CD4-positive, CD25-positive, alpha-beta regulatory T cell (primary cell): ENCODE measurements at regions not wholly inside any gene's neighbourhood (a gene's known extent, or its start where the extent isn't known, plus 50 kb on each side); places are given as distances from the start of the nearest gene placed in this dataset.

Experiments used
- ATAC-seq, 2 donors: fragments of 150-1000 bp; cut with Tn5 transposase; one replicate each; pipeline ENCODE4 v1.10.0; 2021; ENCODE audit warnings: low read depth in 2 of 2, moderate number of reproducible peaks in 2 of 2, moderate library complexity in 1 of 2
- DNase-seq, 3 donors: peaks; one replicate each; pipeline versions ENCODE4 v3.0.0 to v3.0.0-alpha.2; 2012 to 2022; ENCODE audit warnings: mixed read lengths in 1 of 3
- H3K27ac ChIP-seq: one replicate; pipeline ENCODE4 v1.7.0; 2013; ENCODE audit warnings: mild to moderate bottlenecking, low read length; ENCODE audit not compliant: insufficient read depth, poor library complexity, severe bottlenecking
- H3K27me3 ChIP-seq: one replicate; pipeline ENCODE4 v1.7.0; 2013; ENCODE audit warnings: low read length; ENCODE audit not compliant: control insufficient read depth, insufficient read depth
- H3K36me3 ChIP-seq: one replicate; pipeline ENCODE4 v1.7.0; 2013; ENCODE audit warnings: mild to moderate bottlenecking, low read length, moderate library complexity; ENCODE audit not compliant: control insufficient read depth, insufficient read depth
- H3K4me1 ChIP-seq: 2 replicates; pipeline ENCODE4 v1.7.0; 2013; ENCODE audit warnings: mild to moderate bottlenecking, low read length; ENCODE audit not compliant: insufficient read depth, control insufficient read depth, poor library complexity, severe bottlenecking
- H3K4me3 ChIP-seq: one replicate; pipeline ENCODE4 v1.7.0; 2013; ENCODE audit warnings: low read depth, mild to moderate bottlenecking, low read length, moderate library complexity
- H3K9me3 ChIP-seq, 2 experiments: 1 replicate in 1 of 2; 2 replicates in 1 of 2; pipeline ENCODE4 v1.7.0; 2013; ENCODE audit warnings: low read length in 2 of 2, mild to moderate bottlenecking in 1 of 2, moderate library complexity in 1 of 2; ENCODE audit not compliant: control insufficient read depth in 2 of 2
- H3K27ac Mint-ChIP-seq, 3 donors: one replicate each; pipeline ENCODE4 v1.8.0; 2020 to 2022; ENCODE audit warnings: mild to moderate bottlenecking in 3 of 3, mixed read lengths in 3 of 3, moderate library complexity in 2 of 3
- H3K27me3 Mint-ChIP-seq: one replicate; pipeline ENCODE4 v1.8.0; 2022; ENCODE audit warnings: mild to moderate bottlenecking, mixed read lengths
- H3K36me3 Mint-ChIP-seq: one replicate; pipeline ENCODE4 v1.8.0; 2020; ENCODE audit warnings: mixed read lengths
- H3K4me1 Mint-ChIP-seq, 4 donors: one replicate each; pipeline ENCODE4 v1.8.0; 2020 to 2022; ENCODE audit warnings: mixed read lengths in 4 of 4, mild to moderate bottlenecking in 1 of 4
- H3K4me3 Mint-ChIP-seq, 4 donors: one replicate each; pipeline ENCODE4 v1.8.0; 2020 to 2022; ENCODE audit warnings: mild to moderate bottlenecking in 4 of 4, mixed read lengths in 4 of 4, moderate library complexity in 3 of 4
- H3K9me3 Mint-ChIP-seq, 7 donors: one replicate each; pipeline ENCODE4 v1.8.0; 2020 to 2022; ENCODE audit warnings: mixed read lengths in 7 of 7, mild to moderate bottlenecking in 3 of 7, moderate library complexity in 2 of 7

DNA sequence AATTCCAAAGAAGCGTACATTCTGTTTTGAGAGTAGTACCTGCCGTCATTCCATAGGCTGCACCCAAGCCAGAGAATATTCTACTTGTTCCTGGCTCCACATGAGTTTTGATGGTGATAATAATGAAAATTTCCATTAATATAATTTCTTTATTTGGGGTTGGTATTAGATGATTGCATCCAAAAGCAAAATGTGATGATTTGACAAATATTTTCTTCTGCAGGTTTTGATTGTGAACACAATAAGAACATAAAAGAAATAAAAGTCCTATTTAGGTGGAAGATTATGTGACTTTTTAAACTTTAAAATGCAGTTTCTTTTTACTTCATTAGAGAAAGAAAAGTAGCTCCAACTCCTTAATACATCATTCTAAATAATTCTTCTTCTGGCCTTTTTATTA, 284.8 kb upstream of the FMN2 start:
- DNase-seq (no peak), ATAC-seq (no peak)
- H3K4me3 ChIP-seq: no peak overlapping the region
- no peaks in the 10 kb centered on the region for H3K36me3 Mint-ChIP-seq
- H3K27ac ChIP-seq: no peak overlapping the region
- H3K4me1 ChIP-seq: peaks cover 15% of the 10 kb centered on the region
- no peaks in the 10 kb centered on the region for H3K9me3 Mint-ChIP-seq
- H3K27me3 ChIP-seq: no peaks in the 10 kb centered on the region
- no peak overlapping the region for H3K4me3 Mint-ChIP-seq
- no peaks in the 10 kb centered on the region for H3K9me3 ChIP-seq
- no peaks in the 10 kb centered on the region for H3K36me3 ChIP-seq
- H3K27me3 Mint-ChIP-seq: peaks cover 2% of the 10 kb centered on the region
- no peak overlapping the region for H3K27ac Mint-ChIP-seq
- H3K4me1 Mint-ChIP-seq: peaks cover 11 to 25% (median 16%) of the 10 kb centered on the region in 4 donors

DNA sequence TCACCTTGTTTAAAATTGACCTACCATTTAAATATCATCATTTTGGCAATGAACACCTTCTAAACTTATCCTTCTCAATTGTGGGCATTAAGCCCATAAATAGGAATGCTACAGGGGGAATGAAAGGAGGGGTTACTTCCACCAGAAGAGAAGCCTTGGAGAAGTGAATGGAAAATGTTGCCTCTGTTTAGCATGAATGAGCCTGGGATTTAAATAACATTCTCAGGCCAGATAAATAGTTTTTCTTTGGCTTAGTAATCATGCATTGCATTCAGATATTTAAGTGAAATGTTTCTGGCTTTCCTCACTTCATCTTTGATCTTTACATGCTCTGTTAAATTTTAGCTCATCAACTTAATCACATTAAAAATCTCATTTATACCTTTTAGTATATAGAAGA, 284.3 kb upstream of the FMN2 start:
- Histone ChIP-seq H3K36me3 (no peaks in the 10 kb centered on the region), H3K9me3 (no peaks in the 10 kb centered on the region), H3K27me3 (no peaks in the 10 kb centered on the region), H3K4me3 (no peak overlapping the region), H3K4me1 (peaks cover 15% of the 10 kb centered on the region), H3K27ac (no peak overlapping the region)
- H3K36me3 Mint-ChIP-seq: no peaks in the 10 kb centered on the region
- no peak overlapping the region for H3K27ac Mint-ChIP-seq
- H3K4me3 Mint-ChIP-seq: no peak overlapping the region
- DNase-seq (no peak), ATAC-seq (no peak)
- H3K9me3 Mint-ChIP-seq: no peaks in the 10 kb centered on the region
- peaks cover 11 to 26% (median 16%) of the 10 kb centered on the region in 4 donors for H3K4me1 Mint-ChIP-seq
- no peaks in the 10 kb centered on the region for H3K27me3 Mint-ChIP-seq

DNA sequence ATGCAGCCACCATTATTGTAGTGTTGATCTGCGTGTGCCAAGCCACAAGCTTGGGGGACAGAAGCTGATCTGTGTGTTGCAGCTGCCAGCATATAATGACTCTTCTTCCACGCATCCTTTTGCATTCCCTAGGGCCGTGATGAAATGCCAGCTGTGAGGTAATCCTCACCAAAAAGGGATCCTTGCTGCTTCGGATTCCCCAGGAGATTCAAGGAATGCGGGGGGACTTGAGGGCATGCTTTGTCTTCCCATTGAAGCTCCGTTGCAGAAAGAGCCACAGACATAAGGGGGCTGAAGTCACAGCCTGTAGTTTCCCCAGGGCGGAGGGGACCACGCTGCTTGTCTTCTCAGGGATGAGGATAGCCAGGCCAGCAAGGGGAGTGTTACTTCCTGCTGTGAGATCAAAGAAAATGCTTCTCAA, 281.6 kb upstream of the FMN2 start:
- Histone ChIP-seq H3K4me1 (peaks cover 24% of the 10 kb centered on the region), H3K27me3 (no peaks in the 10 kb centered on the region), H3K27ac (no peak overlapping the region), H3K4me3 (no peak overlapping the region), H3K36me3 (no peaks in the 10 kb centered on the region), H3K9me3 (no peaks in the 10 kb centered on the region)
- Mint-ChIP-seq H3K4me1 (peaks cover 18 to 36% (median 21%) of the 10 kb centered on the region in 4 donors), H3K27me3 (no peaks in the 10 kb centered on the region), H3K27ac (peak overlapping the region in 2 of 3 donors; percentile 8 to 85), H3K4me3 (no peak overlapping the region), H3K36me3 (no peaks in the 10 kb centered on the region), H3K9me3 (no peaks in the 10 kb centered on the region)
- DNase-seq (no peak), ATAC-seq (no peak)

DNA sequence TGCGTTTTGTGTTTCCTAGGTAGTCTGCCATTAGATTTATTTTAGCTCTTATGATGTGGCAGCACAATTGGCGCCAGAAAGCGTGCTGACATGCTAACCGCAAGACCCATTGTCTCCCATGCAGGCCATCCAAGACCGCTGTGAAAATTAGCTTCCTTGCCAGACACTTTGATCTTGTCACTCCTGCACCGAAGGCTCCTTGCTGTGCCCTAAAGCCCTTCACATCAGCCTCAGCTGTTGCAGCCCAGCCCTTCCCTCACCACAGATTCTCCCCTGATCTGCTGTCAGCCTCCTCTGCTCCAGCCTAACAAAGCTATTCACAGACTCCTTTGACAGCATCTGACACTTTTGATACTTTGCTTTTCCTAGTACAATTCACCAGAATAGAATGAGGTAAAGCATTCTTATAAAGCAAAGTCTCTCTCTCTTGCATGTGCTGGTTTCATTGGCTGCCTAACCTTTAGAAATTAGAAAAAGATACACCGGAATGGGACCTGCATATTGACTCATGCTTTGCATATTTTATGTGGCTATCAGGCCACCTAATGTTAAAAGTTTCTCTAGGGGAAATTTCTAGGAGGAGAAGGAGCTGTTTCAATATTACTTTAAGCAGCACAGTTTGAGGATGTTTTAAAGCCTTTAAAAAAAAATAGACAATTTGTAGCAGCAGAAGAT, 280.3 kb upstream of the FMN2 start:
- Mint-ChIP-seq H3K27me3 (no peaks in the 10 kb centered on the region), H3K9me3 (no peaks in the 10 kb centered on the region), H3K4me3 (peak overlapping the region in 3 of 4 donors; percentile 17 to 49 (median 21)), H3K36me3 (no peaks in the 10 kb centered on the region), H3K4me1 (peaks cover 23 to 43% (median 26%) of the 10 kb centered on the region in 4 donors), H3K27ac (peak overlapping the region; percentile 26 to 79 (median 68))
- Histone ChIP-seq H3K4me3 (peak overlapping the region; percentile 20), H3K4me1 (peaks cover 26% of the 10 kb centered on the region), H3K9me3 (no peaks in the 10 kb centered on the region), H3K36me3 (no peaks in the 10 kb centered on the region), H3K27me3 (no peaks in the 10 kb centered on the region), H3K27ac (no peak overlapping the region)
- DNase-seq (peak in 2 of 3 donors; percentile 9 to 26), ATAC-seq (peak in 1 of 2 donors; percentile 21)

DNA sequence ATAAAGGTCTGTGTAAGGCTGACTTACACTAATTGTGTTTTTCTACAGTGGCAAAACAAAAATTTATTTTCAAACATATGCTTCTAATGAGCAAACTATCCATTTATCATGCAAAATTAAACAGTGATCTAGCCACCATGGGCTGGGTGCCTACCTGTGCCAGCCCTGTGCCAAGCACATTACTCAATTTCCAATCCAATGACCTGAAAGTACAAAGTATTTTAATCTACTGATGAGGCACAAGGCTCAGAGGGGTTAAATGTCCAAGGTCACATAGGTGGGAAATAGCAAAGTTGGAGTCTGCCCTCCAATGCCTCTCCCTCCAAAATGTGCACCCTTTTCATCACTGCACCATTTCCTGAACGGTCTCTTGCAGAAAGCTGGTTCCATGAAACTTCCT, 279.1 kb upstream of the FMN2 start:
- Histone ChIP-seq H3K27me3 (no peaks in the 10 kb centered on the region), H3K4me3 (no peak overlapping the region), H3K27ac (no peak overlapping the region), H3K4me1 (peaks cover 26% of the 10 kb centered on the region), H3K36me3 (no peaks in the 10 kb centered on the region), H3K9me3 (no peaks in the 10 kb centered on the region)
- H3K27me3 Mint-ChIP-seq: no peaks in the 10 kb centered on the region
- H3K9me3 Mint-ChIP-seq: no peaks in the 10 kb centered on the region
- H3K27ac Mint-ChIP-seq: no peak overlapping the region
- DNase-seq (no peak), ATAC-seq (no peak)
- no peaks in the 10 kb centered on the region for H3K36me3 Mint-ChIP-seq
- H3K4me1 Mint-ChIP-seq: peaks cover 23 to 43% (median 26%) of the 10 kb centered on the region in 4 donors
- H3K4me3 Mint-ChIP-seq: no peak overlapping the region

DNA sequence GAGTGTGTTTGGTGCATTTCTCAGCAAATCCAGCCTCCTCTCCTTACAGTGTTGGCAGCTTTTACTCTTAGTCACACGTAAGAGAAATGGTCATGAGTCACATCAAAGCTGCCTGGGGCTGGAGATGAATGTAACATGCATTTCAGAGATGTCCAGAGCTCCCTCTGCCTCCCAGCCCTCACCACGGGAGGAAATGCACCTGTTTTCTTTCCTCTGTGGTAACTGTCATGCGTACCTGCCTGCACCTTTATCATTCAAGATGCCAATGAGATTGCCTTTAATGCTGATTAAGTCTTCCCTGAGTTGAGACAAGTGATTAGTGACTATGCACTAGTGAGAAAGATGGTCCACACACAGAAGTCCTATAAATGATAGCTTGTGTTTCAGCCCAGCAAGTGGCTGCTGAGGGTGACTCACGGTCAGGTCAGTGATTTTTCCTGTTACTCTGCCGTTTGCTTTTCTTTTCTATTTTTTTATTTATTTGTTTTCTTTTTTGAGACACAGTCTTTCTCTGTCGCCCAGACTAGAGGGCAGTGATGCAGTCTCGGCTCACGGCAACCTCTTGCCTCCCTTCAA, 277.3 kb upstream of the FMN2 start:
- peaks cover 23 to 43% (median 26%) of the 10 kb centered on the region in 4 donors for H3K4me1 Mint-ChIP-seq
- Histone ChIP-seq H3K36me3 (no peaks in the 10 kb centered on the region), H3K27me3 (no peaks in the 10 kb centered on the region), H3K4me3 (peak overlapping the region; percentile 34), H3K9me3 (no peaks in the 10 kb centered on the region), H3K27ac (no peak overlapping the region), H3K4me1 (peaks cover 26% of the 10 kb centered on the region)
- peak in 1 of 2 donors; percentile 31 for ATAC-seq
- H3K36me3 Mint-ChIP-seq: no peaks in the 10 kb centered on the region
- H3K27me3 Mint-ChIP-seq: no peaks in the 10 kb centered on the region
- peak in 1 of 3 donors; percentile 29 for DNase-seq
- peak overlapping the region in 2 of 4 donors; percentile 23 to 33 for H3K4me3 Mint-ChIP-seq
- H3K9me3 Mint-ChIP-seq: no peaks in the 10 kb centered on the region
- peak overlapping the region; percentile 36 to 74 (median 50) for H3K27ac Mint-ChIP-seq

DNA sequence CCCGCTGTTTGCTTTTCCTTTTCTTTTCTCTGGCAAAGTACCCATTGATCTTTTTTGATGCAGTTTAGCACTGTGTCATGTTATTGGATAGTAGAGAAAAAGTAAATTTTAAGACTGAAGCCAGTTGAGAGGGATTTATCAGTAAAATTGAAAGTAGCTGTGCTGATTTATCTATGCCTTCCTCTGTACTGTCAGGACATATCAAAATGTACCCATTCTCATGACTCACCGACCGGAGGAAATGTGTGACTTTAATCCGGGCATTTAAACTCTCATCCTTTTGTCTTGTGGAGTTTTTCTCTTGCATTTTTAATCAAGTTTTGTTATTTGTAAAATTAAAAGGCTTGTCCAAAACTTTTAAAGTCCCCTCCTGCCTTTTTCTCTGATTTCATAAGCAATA, 276.6 kb upstream of the FMN2 start:
- H3K36me3 Mint-ChIP-seq: no peaks in the 10 kb centered on the region

More for the DNA sequence above, 276.6 kb upstream of the FMN2 start:
- H3K27ac Mint-ChIP-seq: peak overlapping the region in 1 of 3 donors; percentile 39
- ATAC-seq (no peak), DNase-seq (peak in 1 of 3 donors; percentile 4)
- H3K9me3 Mint-ChIP-seq: no peaks in the 10 kb centered on the region
- Histone ChIP-seq H3K36me3 (no peaks in the 10 kb centered on the region), H3K27ac (no peak overlapping the region), H3K4me3 (peak overlapping the region; percentile 34), H3K27me3 (no peaks in the 10 kb centered on the region), H3K4me1 (peaks cover 26% of the 10 kb centered on the region), H3K9me3 (no peaks in the 10 kb centered on the region)
- no peaks in the 10 kb centered on the region for H3K27me3 Mint-ChIP-seq
- peaks cover 21 to 39% (median 24%) of the 10 kb centered on the region in 4 donors for H3K4me1 Mint-ChIP-seq
- H3K4me3 Mint-ChIP-seq: peak overlapping the region; percentile 2 to 35 (median 28)
